ENCODE measurements at regions not wholly inside any gene's neighbourhood (a gene's known extent, or its start where the extent isn't known, plus 50 kb on each side); places are given as distances from the start of the nearest gene placed in this dataset.

DNA sequence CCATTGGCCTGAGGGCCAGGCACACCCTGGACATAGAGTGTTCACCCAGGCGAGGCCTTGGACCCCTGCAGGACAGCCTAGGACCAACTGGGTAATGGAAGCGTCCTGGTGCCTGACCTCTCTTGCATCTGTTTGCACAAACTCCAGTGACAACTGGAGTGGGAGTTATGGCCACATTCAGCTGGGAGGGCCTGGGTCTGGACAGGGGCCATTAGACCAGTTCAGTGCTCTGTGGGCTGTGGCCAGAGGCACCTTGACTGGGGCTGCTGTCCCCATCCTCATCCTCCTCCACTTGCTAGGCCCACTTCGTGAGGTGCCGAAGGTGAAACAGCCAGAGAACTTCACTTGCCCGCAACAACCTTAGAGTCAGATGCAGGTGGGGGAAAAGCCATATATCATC, 372.7 kb upstream of the IRX1 start:
- no peaks in the 10 kb centered on the region for H3K9me3 ChIP-seq
- H3F3A ChIP-seq (replicated peaks; ENCODE audit: insufficient read depth): no peaks in the 10 kb centered on the region
- H3K9ac ChIP-seq: no peak overlapping the region
- H3K4me2 ChIP-seq: no peak overlapping the region
- no peak overlapping the region for H2AFZ ChIP-seq (ENCODE audit: low read depth)
- DNase-seq: no peak
- ChIA-PET POLR2A (no interaction called here), CTCF (no interaction called here)
- no peaks in the 10 kb centered on the region for H4K20me1 ChIP-seq (ENCODE audit: insufficient read depth)
- no peaks in the 10 kb centered on the region for H3K9me2 ChIP-seq
- WGBS (ENCODE audit: low lambda C conversion rate): 15% methylated on average over 4 of the region's 5 CpGs
- H3K4me3 ChIP-seq (ENCODE audit: low read depth in 2 of 2, low read length in 1 of 2): no peak overlapping the region
- H3K27me3 ChIP-seq (ENCODE audit: insufficient read depth): no peaks in the 10 kb centered on the region
- no peaks in the 10 kb centered on the region for H3K79me2 ChIP-seq (ENCODE audit: insufficient read depth)
- H3K36me3 ChIP-seq (replicated peaks in 1 of 2; ENCODE audit: control insufficient read depth in 1 of 2, insufficient read depth in 2 of 2, low read length in 1 of 2): no peaks in the 10 kb centered on the region
- no peaks in the 10 kb centered on the region for H3K4me1 ChIP-seq (ENCODE audit: control insufficient read depth in 1 of 2, insufficient read depth in 2 of 2, low read depth in 1 of 2, low read length in 1 of 2)
- no peak overlapping the region for H3K27ac ChIP-seq (ENCODE audit: low read depth in 2 of 2, low read length in 1 of 2)
- TF ChIP-seq MEF2A (IDR thresholded peaks at IDR 0.05; ENCODE audit: borderline replicate concordance, low read depth) (no peak), MXI1 (IDR thresholded peaks at IDR 0.05; ENCODE audit: low read depth, low read length) (no peak), TAF1 (IDR thresholded peaks at IDR 0.05; ENCODE audit: borderline replicate concordance, low read depth, low read length) (no peak), NRF1 (IDR thresholded peaks at IDR 0.05; ENCODE audit: low read depth, low read length) (no peak), JUND (IDR thresholded peaks at IDR 0.05) (no peak), FOSL2 (IDR thresholded peaks at IDR 0.05; ENCODE audit: borderline replicate concordance, low read depth) (no peak), GATA2 (CRISPR knock-in tag; IDR thresholded peaks at IDR 0.05) (no peak), GABPA (IDR thresholded peaks at IDR 0.05; ENCODE audit: low read depth) (no peak), EP300 (IDR thresholded peaks at IDR 0.05; ENCODE audit: borderline replicate concordance in 1 of 2, low read depth in 1 of 2, low read length in 1 of 2) (no peak), ELF1 (IDR thresholded peaks at IDR 0.05) (no peak), FOXM1 (IDR thresholded peaks at IDR 0.05; ENCODE audit: low read depth) (no peak)
- TF ChIP-seq, protein P1, sequence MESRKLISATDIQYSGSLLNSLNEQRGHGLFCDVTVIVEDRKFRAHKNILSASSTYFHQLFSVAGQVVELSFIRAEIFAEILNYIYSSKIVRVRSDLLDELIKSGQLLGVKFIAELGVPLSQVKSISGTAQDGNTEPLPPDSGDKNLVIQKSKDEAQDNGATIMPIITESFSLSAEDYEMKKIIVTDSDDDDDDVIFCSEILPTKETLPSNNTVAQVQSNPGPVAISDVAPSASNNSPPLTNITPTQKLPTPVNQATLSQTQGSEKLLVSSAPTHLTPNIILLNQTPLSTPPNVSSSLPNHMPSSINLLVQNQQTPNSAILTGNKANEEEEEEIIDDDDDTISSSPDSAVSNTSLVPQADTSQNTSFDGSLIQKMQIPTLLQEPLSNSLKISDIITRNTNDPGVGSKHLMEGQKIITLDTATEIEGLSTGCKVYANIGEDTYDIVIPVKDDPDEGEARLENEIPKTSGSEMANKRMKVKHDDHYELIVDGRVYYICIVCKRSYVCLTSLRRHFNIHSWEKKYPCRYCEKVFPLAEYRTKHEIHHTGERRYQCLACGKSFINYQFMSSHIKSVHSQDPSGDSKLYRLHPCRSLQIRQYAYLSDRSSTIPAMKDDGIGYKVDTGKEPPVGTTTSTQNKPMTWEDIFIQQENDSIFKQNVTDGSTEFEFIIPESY (IDR thresholded peaks at IDR 0.05; ENCODE audit: borderline replicate concordance, low read depth): no peak

DNA sequence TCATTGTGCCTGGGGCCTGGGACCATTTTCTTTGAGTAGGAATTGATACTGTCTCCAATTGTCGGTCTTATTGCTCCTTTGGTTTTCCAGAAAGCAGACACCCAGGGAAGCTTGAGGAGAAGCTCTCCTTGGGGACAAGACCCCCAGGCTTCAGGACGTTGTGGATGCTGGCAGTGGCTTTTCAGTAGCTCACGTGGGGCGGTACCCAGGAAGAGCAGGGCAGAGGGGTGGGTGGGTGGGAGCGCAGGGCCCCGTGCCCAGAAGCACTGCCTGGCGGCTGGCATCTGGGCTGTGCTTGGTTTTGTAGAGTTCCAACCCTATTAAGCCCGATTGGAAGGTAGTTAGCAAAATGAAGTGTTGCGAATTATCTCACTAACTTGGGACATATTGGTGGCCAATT, 374.2 kb upstream of the IRX1 start:
- no peaks in the 10 kb centered on the region for H3K27me3 ChIP-seq (ENCODE audit: insufficient read depth)
- WGBS (ENCODE audit: low lambda C conversion rate): 0% methylated on average over 9 of the region's 9 CpGs
- no peaks in the 10 kb centered on the region for H3K36me3 ChIP-seq (replicated peaks in 1 of 2; ENCODE audit: control insufficient read depth in 1 of 2, insufficient read depth in 2 of 2, low read length in 1 of 2)
- no peaks in the 10 kb centered on the region for H3K9me2 ChIP-seq
- ChIA-PET CTCF (no interaction called here), POLR2A (no interaction called here)
- H3K4me1 ChIP-seq (ENCODE audit: control insufficient read depth in 1 of 2, insufficient read depth in 2 of 2, low read depth in 1 of 2, low read length in 1 of 2): no peaks in the 10 kb centered on the region
- H3K9me3 ChIP-seq: no peaks in the 10 kb centered on the region
- H3K4me3 ChIP-seq (ENCODE audit: low read depth in 2 of 2, low read length in 1 of 2): no peak overlapping the region
- H4K20me1 ChIP-seq (ENCODE audit: insufficient read depth): no peaks in the 10 kb centered on the region
- H3F3A ChIP-seq (replicated peaks; ENCODE audit: insufficient read depth): no peaks in the 10 kb centered on the region
- H3K79me2 ChIP-seq (ENCODE audit: insufficient read depth): no peaks in the 10 kb centered on the region
- H2AFZ ChIP-seq (ENCODE audit: low read depth): no peak overlapping the region
- no peak overlapping the region for H3K9ac ChIP-seq
- no peak overlapping the region for H3K27ac ChIP-seq (ENCODE audit: low read depth in 2 of 2, low read length in 1 of 2)
- no peak for DNase-seq
- H3K4me2 ChIP-seq: no peak overlapping the region
- TF ChIP-seq TAF1 (IDR thresholded peaks at IDR 0.05; ENCODE audit: borderline replicate concordance, low read depth, low read length) (no peak), GABPA (IDR thresholded peaks at IDR 0.05; ENCODE audit: low read depth) (no peak), ELF1 (IDR thresholded peaks at IDR 0.05) (no peak), RXRA (IDR thresholded peaks at IDR 0.05; ENCODE audit: borderline replicate concordance, low read depth) (no peak), FOXM1 (IDR thresholded peaks at IDR 0.05; ENCODE audit: low read depth) (no peak), TEAD4 (IDR thresholded peaks at IDR 0.05; ENCODE audit: borderline replicate concordance, insufficient read depth) (no peak), RFX5 (IDR thresholded peaks at IDR 0.05; ENCODE audit: low read length) (no peak), NRF1 (IDR thresholded peaks at IDR 0.05; ENCODE audit: low read depth, low read length) (no peak), FOSL2 (IDR thresholded peaks at IDR 0.05; ENCODE audit: borderline replicate concordance, low read depth) (no peak), CHD2 (IDR thresholded peaks at IDR 0.05; ENCODE audit: low read length, partially characterized antibody) (no peak), EZH2phosphoT487 (IDR thresholded peaks at IDR 0.05; ENCODE audit: borderline replicate concordance, low read depth) (no peak), SMC3 (IDR thresholded peaks at IDR 0.05; ENCODE audit: low read depth, low read length) (no peak), TCF12 (IDR thresholded peaks at IDR 0.05) (no peak)
- TF ChIP-seq, protein P2, sequence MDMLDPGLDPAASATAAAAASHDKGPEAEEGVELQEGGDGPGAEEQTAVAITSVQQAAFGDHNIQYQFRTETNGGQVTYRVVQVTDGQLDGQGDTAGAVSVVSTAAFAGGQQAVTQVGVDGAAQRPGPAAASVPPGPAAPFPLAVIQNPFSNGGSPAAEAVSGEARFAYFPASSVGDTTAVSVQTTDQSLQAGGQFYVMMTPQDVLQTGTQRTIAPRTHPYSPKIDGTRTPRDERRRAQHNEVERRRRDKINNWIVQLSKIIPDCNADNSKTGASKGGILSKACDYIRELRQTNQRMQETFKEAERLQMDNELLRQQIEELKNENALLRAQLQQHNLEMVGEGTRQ (IDR thresholded peaks at IDR 0.05; ENCODE audit: borderline replicate concordance, low read depth, low read length): no peak
- TF ChIP-seq, protein P3, sequence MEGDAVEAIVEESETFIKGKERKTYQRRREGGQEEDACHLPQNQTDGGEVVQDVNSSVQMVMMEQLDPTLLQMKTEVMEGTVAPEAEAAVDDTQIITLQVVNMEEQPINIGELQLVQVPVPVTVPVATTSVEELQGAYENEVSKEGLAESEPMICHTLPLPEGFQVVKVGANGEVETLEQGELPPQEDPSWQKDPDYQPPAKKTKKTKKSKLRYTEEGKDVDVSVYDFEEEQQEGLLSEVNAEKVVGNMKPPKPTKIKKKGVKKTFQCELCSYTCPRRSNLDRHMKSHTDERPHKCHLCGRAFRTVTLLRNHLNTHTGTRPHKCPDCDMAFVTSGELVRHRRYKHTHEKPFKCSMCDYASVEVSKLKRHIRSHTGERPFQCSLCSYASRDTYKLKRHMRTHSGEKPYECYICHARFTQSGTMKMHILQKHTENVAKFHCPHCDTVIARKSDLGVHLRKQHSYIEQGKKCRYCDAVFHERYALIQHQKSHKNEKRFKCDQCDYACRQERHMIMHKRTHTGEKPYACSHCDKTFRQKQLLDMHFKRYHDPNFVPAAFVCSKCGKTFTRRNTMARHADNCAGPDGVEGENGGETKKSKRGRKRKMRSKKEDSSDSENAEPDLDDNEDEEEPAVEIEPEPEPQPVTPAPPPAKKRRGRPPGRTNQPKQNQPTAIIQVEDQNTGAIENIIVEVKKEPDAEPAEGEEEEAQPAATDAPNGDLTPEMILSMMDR (IDR thresholded peaks at IDR 0.05): no peak
- TF ChIP-seq, protein P4, sequence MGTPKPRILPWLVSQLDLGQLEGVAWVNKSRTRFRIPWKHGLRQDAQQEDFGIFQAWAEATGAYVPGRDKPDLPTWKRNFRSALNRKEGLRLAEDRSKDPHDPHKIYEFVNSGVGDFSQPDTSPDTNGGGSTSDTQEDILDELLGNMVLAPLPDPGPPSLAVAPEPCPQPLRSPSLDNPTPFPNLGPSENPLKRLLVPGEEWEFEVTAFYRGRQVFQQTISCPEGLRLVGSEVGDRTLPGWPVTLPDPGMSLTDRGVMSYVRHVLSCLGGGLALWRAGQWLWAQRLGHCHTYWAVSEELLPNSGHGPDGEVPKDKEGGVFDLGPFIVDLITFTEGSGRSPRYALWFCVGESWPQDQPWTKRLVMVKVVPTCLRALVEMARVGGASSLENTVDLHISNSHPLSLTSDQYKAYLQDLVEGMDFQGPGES (IDR thresholded peaks at IDR 0.05; ENCODE audit: low read depth, low read length): no peak
